ENCODE measurements at regions not wholly inside any gene's neighbourhood (a gene's known extent, or its start where the extent isn't known, plus 50 kb on each side); places are given as distances from the start of the nearest gene placed in this dataset.

DNA sequence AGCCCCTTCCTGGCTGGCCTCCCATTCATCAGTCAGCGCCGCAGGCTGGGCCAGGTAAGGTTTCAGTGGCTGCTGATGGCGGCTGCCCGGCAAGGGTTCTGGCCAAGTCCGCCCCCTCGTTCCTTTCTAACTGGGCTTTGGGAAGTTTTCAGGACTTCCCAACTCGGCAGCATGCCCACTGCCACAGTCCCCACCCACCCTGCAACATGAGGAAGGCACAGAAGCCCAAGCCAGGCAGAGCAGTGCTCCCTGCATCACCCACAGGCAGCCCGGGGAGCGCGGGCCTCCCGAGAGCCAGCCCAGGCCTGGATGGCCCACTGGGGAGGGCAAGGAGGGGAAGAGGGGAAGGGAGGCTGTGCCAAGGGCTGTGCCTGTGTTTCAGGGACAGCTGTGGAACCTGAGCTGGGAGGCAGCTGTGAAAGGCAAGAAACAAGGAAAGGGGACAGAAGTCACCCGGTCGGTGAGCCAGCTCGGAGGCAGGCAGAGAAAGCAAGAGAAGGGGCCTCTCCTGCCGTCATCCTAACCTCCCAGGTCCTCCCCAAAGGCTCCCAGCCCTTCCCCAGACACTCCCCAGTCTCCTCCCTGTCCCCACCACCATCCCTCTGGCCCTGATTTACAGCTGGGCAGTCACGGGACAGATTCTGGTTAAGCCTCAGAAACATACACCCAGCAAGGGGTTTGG, 73.9 kb downstream of the CPN2 start:
- DNase-seq (peak in 4 of 5 donors; percentile 78 to 83 (median 82)), FAIRE-seq (no peak)
- TF ChIP-seq CTCF (IDR thresholded peaks at IDR 0.05; ENCODE audit: borderline replicate concordance, extremely low read depth, insufficient read depth): no peak
- Histone ChIP-seq H3K9me3 (ENCODE audit: control insufficient read depth in 2 of 3, insufficient read depth in 1 of 3, low read length in 3 of 3) (no peaks in the 10 kb centered on the region), H3K4me1 (ENCODE audit: control insufficient read depth in 2 of 3, insufficient read depth in 2 of 3, low read depth in 1 of 3, low read length in 3 of 3) (peaks cover 0 to 20% (median 17%) of the 10 kb centered on the region in 3 donors), H3K36me3 (ENCODE audit: control insufficient read depth in 2 of 3, insufficient read depth in 3 of 3, low read length in 3 of 3) (no peaks in the 10 kb centered on the region), H3K27ac (ENCODE audit: low read depth in 2 of 2, low read length in 2 of 2) (peak overlapping the region in 1 of 2 donors; percentile 40), H3K27me3 (ENCODE audit: control insufficient read depth, insufficient read depth, low read length) (no peaks in the 10 kb centered on the region), H3K4me3 (ENCODE audit: low read length in 3 of 3) (no peak overlapping the region), H3K9ac (ENCODE audit: low read length in 3 of 3) (peak overlapping the region in 1 of 3 donors; percentile 51)
- intact Hi-C loops (cut with DNase I): no loop called here

DNA sequence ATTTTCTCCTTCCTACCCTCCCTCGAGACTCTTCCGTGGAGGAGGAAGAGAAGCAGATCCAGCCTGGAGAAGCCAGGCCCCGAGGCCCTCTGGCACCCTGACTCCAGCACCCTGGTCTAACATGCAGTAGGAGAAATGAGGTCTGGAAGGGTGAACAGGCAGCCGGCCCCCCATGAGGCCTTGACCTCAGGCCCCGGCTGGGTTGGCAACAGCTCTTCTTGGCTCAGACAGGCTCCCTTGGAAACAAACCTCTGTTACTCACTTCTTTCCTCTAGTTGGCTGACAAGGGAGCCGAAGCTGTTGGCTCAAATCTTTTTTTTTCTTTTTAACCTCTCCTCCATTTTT, 73.4 kb downstream of the CPN2 start:
- no peak overlapping the region for H3K4me3 ChIP-seq (ENCODE audit: low read length in 3 of 3)
- DNase-seq (peak in 1 of 5 donors; percentile 60), FAIRE-seq (no peak)
- no peak for TF ChIP-seq CTCF (IDR thresholded peaks at IDR 0.05; ENCODE audit: borderline replicate concordance, extremely low read depth, insufficient read depth)
- no peaks in the 10 kb centered on the region for H3K36me3 ChIP-seq (ENCODE audit: control insufficient read depth in 2 of 3, insufficient read depth in 3 of 3, low read length in 3 of 3)
- H3K9ac ChIP-seq (ENCODE audit: low read length in 3 of 3): peak overlapping the region in 1 of 3 donors; percentile 51
- H3K9me3 ChIP-seq (ENCODE audit: control insufficient read depth in 2 of 3, insufficient read depth in 1 of 3, low read length in 3 of 3): no peaks in the 10 kb centered on the region
- H3K27ac ChIP-seq (ENCODE audit: low read depth in 2 of 2, low read length in 2 of 2): peak overlapping the region in 1 of 2 donors; percentile 40
- intact Hi-C loops (cut with DNase I): no loop called here
- H3K27me3 ChIP-seq (ENCODE audit: control insufficient read depth, insufficient read depth, low read length): no peaks in the 10 kb centered on the region
- peaks cover 0 to 15% (median 12%) of the 10 kb centered on the region in 3 donors for H3K4me1 ChIP-seq (ENCODE audit: control insufficient read depth in 2 of 3, insufficient read depth in 2 of 3, low read depth in 1 of 3, low read length in 3 of 3)

GRCh38 chr3:194278186-194278845, 72.8 kb downstream of the CPN2 start:
- intact Hi-C loops (cut with DNase I): no loop called here
- H3K9me3 ChIP-seq (ENCODE audit: control insufficient read depth in 2 of 3, insufficient read depth in 1 of 3, low read length in 3 of 3): no peaks in the 10 kb centered on the region
- H3K36me3 ChIP-seq (ENCODE audit: control insufficient read depth in 2 of 3, insufficient read depth in 3 of 3, low read length in 3 of 3): no peaks in the 10 kb centered on the region
- no peak for TF ChIP-seq CTCF (IDR thresholded peaks at IDR 0.05; ENCODE audit: borderline replicate concordance, extremely low read depth, insufficient read depth)
- no peaks in the 10 kb centered on the region for H3K27me3 ChIP-seq (ENCODE audit: control insufficient read depth, insufficient read depth, low read length)
- peak in 2 of 5 donors; percentile 11 to 33 for DNase-seq
- no peak overlapping the region for H3K9ac ChIP-seq (ENCODE audit: low read length in 3 of 3)
- H3K27ac ChIP-seq (ENCODE audit: low read depth in 2 of 2, low read length in 2 of 2): no peak overlapping the region
- H3K4me3 ChIP-seq (ENCODE audit: low read length in 3 of 3): no peak overlapping the region
- no peak for FAIRE-seq
- H3K4me1 ChIP-seq (ENCODE audit: control insufficient read depth in 2 of 3, insufficient read depth in 2 of 3, low read depth in 1 of 3, low read length in 3 of 3): peaks cover 0 to 14% (median 7%) of the 10 kb centered on the region in 3 donors

All from kidney (tissue), 13 donors.